HG02981 (cell line): ENCODE measurements at regions not wholly inside any gene's neighbourhood (a gene's known extent, or its start where the extent isn't known, plus 50 kb on each side); places are given as distances from the start of the nearest gene placed in this dataset.
"Not testable (repeated sequence)": the region's sequence is repeated elsewhere in the genome, so short reads cannot be mapped to it uniquely, and the experiment has no call there.

ENCODE experiments used
- ATAC-seq: cut with Tn5 transposase; IDR thresholded peaks from one replicate; pipeline ENCODE4 v1.9.1; 2021; ENCODE audit warnings: mild to moderate bottlenecking, moderate library complexity; ENCODE audit not compliant: unreplicated experiment

GRCh38 chr2:167803449-167803988 lies 443.9 kb downstream of the STK39 start:
- no peak for ATAC-seq

GRCh38 chr2:167794554-167795255 lies 452.7 kb downstream of the STK39 start:
- ATAC-seq, result no peak

- no peak for ATAC-seq
Measured at GRCh38 chr2:167793725-167794124, 453.7 kb downstream of the STK39 start.

GRCh38 chr2:167792126-167792525 lies 455.3 kb downstream of the STK39 start:
- ATAC-seq, result no peak

- no peak for ATAC-seq
Measured at GRCh38 chr2:167790781-167791450, 456.5 kb downstream of the STK39 start.

- no peak for ATAC-seq
Measured at GRCh38 chr2:167790189-167790588, 457.2 kb downstream of the STK39 start.

- no peak for ATAC-seq
Measured at GRCh38 chr2:167787562-167787961, 459.8 kb downstream of the STK39 start.

GRCh38 chr2:167787021-167787420 lies 460.4 kb downstream of the STK39 start:
- no peak for ATAC-seq

- no peak for ATAC-seq
Measured at GRCh38 chr2:167785606-167786216, 461.7 kb downstream of the STK39 start.

- ATAC-seq, result no peak
Measured at GRCh38 chr2:167784084-167784425, 463.3 kb downstream of the STK39 start.

GRCh38 chr2:167783261-167784083 lies 463.9 kb downstream of the STK39 start:
- ATAC-seq, result no peak

- not testable (repeated sequence) for ATAC-seq
Measured at GRCh38 chr2:167781629-167782028, 465.8 kb downstream of the STK39 start.

GRCh38 chr2:167776359-167776758 lies 471.0 kb downstream of the STK39 start:
- no peak for ATAC-seq

- ATAC-seq, result no peak
Measured at GRCh38 chr2:167771628-167772027, 475.8 kb downstream of the STK39 start.

- no peak for ATAC-seq
Measured at GRCh38 chr2:167769020-167769419, 478.4 kb downstream of the STK39 start.

- ATAC-seq, result no peak
Measured at GRCh38 chr2:167767830-167768229, 479.6 kb downstream of the STK39 start.

- ATAC-seq, result no peak
Measured at GRCh38 chr2:167764772-167765341, 482.5 kb downstream of the STK39 start.

GRCh38 chr2:167761465-167762136 lies 485.8 kb downstream of the STK39 start:
- no peak for ATAC-seq

GRCh38 chr2:167759531-167759930 lies 487.9 kb downstream of the STK39 start:
- ATAC-seq, result no peak

GRCh38 chr2:167758292-167758691 lies 489.1 kb downstream of the STK39 start:
- ATAC-seq, result no peak
